ENCODE measurements at regions not wholly inside any gene's neighbourhood (a gene's known extent, or its start where the extent isn't known, plus 50 kb on each side); places are given as distances from the start of the nearest gene placed in this dataset.

GRCh38 chr2:190819840-190820301 lies 60.8 kb upstream of the GLS start:
- POLR2A ChIA-PET: interaction anchor here (0.6 kb wide), 2 partner anchors 660 to 694 kb away, joined by 4 to 5 read pairs; no protein-coding TSS in a partner anchor
- intact Hi-C loops (cut with micrococcal nuclease; ENCODE audit: unreplicated experiment): no loop called here

More at GRCh38 chr2:190819840-190820301, 60.8 kb upstream of the GLS start:
- no peak overlapping the region for H2AFZ ChIP-seq (ENCODE audit: control insufficient read depth, low read depth, low read length)
- no peak overlapping the region for H3K9ac ChIP-seq (ENCODE audit: control insufficient read depth, insufficient read depth, low read length)
- no TSS peak for BruUV-seq (replicated peaks)
- 16% methylated on average over 3 of the region's 3 CpGs for WGBS (ENCODE audit: insufficient coverage, insufficient replicate concordance, low lambda C conversion rate, missing lambda C conversion rate)
- H3K9me3 ChIP-seq (replicated peaks; ENCODE audit: control insufficient read depth, insufficient read depth, low read length): no peaks in the 10 kb centered on the region
- H3K36me3 ChIP-seq (ENCODE audit: control insufficient read depth in 2 of 2, insufficient read depth in 2 of 2, low read length in 1 of 2): no peaks in the 10 kb centered on the region
- DNase-seq (ENCODE audit: low read depth, low spot score): no peak
- H3K4me3 ChIP-seq: no peak overlapping the region
- TF ChIP-seq ATF3 (IDR thresholded peaks at IDR 0.05; ENCODE audit: borderline replicate concordance, extremely low read depth, low read depth, low read length) (no peak), NFIC (IDR thresholded peaks at IDR 0.05; ENCODE audit: low read depth, low read length) (no peak), CUX1 (IDR thresholded peaks at IDR 0.05; ENCODE audit: insufficient replicate concordance, low read depth, low read length) (no peak)
- in situ Hi-C loops (cut with MboI): no loop called here
- no peaks in the 10 kb centered on the region for H4K20me1 ChIP-seq (ENCODE audit: control insufficient read depth, insufficient read depth)
- ATAC-seq: no peak
- no peak overlapping the region for H3K27ac ChIP-seq (ENCODE audit: control insufficient read depth, insufficient read depth)
- no peak overlapping the region for H3K4me2 ChIP-seq (ENCODE audit: control insufficient read depth, insufficient read depth)
- H3K79me2 ChIP-seq (ENCODE audit: control insufficient read depth, insufficient read depth, low read length): no peaks in the 10 kb centered on the region
- FAIRE-seq: no peak
- CTCF ChIA-PET: interaction anchor here (1.1 to 1.3 kb wide), 2 partner anchors 35 to 128 kb away, joined by 3 read pairs; no protein-coding TSS in a partner anchor
- SMC1A ChIA-PET (ENCODE audit: uncharacterized antibody, unreplicated experiment): interaction anchor here (1.2 to 1.4 kb wide), 2 partner anchors 38 to 128 kb away, joined by 3 read pairs; no protein-coding TSS in a partner anchor
- RAD21 ChIA-PET (ENCODE audit: unreplicated experiment): interaction anchor here (1.5 kb wide), 1 partner anchor 12 kb away, joined by 4 read pairs; no protein-coding TSS in a partner anchor
- no peaks in the 10 kb centered on the region for H3K27me3 ChIP-seq (replicated peaks in 1 of 2; ENCODE audit: control insufficient read depth in 2 of 2, insufficient read depth in 2 of 2, low read length in 1 of 2)
- H3K4me1 ChIP-seq (ENCODE audit: control insufficient read depth, insufficient read depth, low read length): no peaks in the 10 kb centered on the region
